Upper lobe of left lung (tissue), 6 donors: ENCODE measurements at regions not wholly inside any gene's neighbourhood (a gene's known extent, or its start where the extent isn't known, plus 50 kb on each side); places are given as distances from the start of the nearest gene placed in this dataset.

Experiments
- ATAC-seq, 2 donors: fragments of 200-7000 bp; cut with Tn5 transposase; one replicate each; pipeline ENCODE4 v1.9.1; 2022; ENCODE audit warnings: mild to moderate bottlenecking in 2 of 2, moderate library complexity in 2 of 2; ENCODE audit not compliant: low FRiP score in 2 of 2
- DNase-seq, 2 donors: peaks; one replicate each; pipeline ENCODE4 v3.0.0-alpha.2; 2019 to 2020
- H3K27ac ChIP-seq, 4 donors: fragments of 200-600 bp; sonication (generic); one replicate each; pipeline ENCODE4 v1.5.1; 2016 to 2019
- H3K27me3 ChIP-seq, 4 donors: fragments of 200-600 bp; sonication (generic); one replicate each; pipeline ENCODE4 v1.5.1; 2017 to 2019
- H3K36me3 ChIP-seq, 4 donors: fragments of 200-600 bp; sonication (generic); one replicate each; pipeline ENCODE4 v1.5.1; 2016 to 2019
- H3K4me1 ChIP-seq, 4 donors: fragments of 200-600 bp; sonication (generic); one replicate each; pipeline ENCODE4 v1.5.1; 2018 to 2019
- H3K4me3 ChIP-seq, 4 donors: fragments of 200-600 bp; sonication (generic); one replicate each; pipeline ENCODE4 v1.5.1; 2017 to 2019; ENCODE audit warnings: mild to moderate bottlenecking in 2 of 4, moderate library complexity in 1 of 4
- H3K9me3 ChIP-seq, 4 donors: fragments of 200-600 bp; sonication (generic); one replicate each; pipeline ENCODE4 v1.5.1; 2018 to 2019
- EP300 ChIP-seq, 4 donors: sonication (generic); formaldehyde crosslinking; IDR thresholded peaks; one replicate each; pipeline ENCODE4 v1.5.1; 2017; ENCODE audit warnings: antibody characterized with exemption in 4 of 4, control low read depth in 2 of 4
- POLR2A ChIP-seq, 4 donors: fragments of 450-650 bp; IDR thresholded peaks; one replicate each; pipeline ENCODE4 v1.5.1; 2016 to 2017; ENCODE audit warnings: antibody characterized with exemption in 4 of 4, mild to moderate bottlenecking in 2 of 4
- POLR2AphosphoS5 ChIP-seq, 2 donors: sonication (generic); formaldehyde crosslinking; IDR thresholded peaks; one replicate each; pipeline ENCODE4 v1.5.1; 2017; ENCODE audit warnings: antibody characterized with exemption in 2 of 2
- WGBS, 2 donors: methylation state at CpG; one replicate each; pipeline ENCODE4 v1.1.5; 2017 to 2018; 5-methylcytosine and 5-hydroxymethylcytosine counted together
- TF ChIP-seq, protein P1 (sequence below), 6 experiments: fragments of 450-650 bp in 4 of 6; fragments of 200-600 bp in 2 of 6; sonication (generic) in 2 of 6; IDR thresholded peaks; one replicate each; pipeline ENCODE4 v1.5.1; 2016 to 2019; ENCODE audit warnings: antibody characterized with exemption in 6 of 6
- donor health status: DM: no; HTN: no; CAD: no; lungs with moderate emphysema.
- donor health status: DM: no; HTN: yes; CAD: no; lungs with severe emphysema.

DNA sequence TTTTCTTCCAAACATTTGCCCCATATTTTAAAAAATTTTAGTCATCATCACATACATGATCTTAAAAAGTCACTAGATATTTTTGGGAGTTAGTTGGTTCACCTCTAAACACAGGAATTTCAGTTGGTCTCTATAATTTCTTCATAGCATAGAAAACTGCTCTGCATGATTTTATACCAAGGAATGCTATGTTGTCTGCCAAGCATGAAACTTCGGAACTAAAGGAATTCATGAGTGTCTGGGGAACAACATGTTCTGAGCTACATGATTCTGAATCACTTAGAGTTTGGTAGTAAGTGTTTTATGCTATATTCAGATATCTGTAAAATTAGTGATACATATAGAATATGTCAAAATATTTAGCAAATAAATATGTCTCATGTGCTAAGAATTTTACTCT, 957.8 kb downstream of the GATA3 start:
- Histone ChIP-seq H3K4me3 (no peak overlapping the region), H3K4me1 (no peaks in the 10 kb centered on the region), H3K27ac (no peak overlapping the region), H3K27me3 (no peaks in the 10 kb centered on the region), H3K9me3 (no peaks in the 10 kb centered on the region), H3K36me3 (no peaks in the 10 kb centered on the region)
- ATAC-seq: no peak
- 51 to 62% methylated on average over 1 of the region's 1 CpG for WGBS, 2 donors
- no peak for TF ChIP-seq EP300 (IDR thresholded peaks at IDR 0.05)
- TF ChIP-seq POLR2A (IDR thresholded peaks at IDR 0.05): no peak
- TF ChIP-seq, protein P1, sequence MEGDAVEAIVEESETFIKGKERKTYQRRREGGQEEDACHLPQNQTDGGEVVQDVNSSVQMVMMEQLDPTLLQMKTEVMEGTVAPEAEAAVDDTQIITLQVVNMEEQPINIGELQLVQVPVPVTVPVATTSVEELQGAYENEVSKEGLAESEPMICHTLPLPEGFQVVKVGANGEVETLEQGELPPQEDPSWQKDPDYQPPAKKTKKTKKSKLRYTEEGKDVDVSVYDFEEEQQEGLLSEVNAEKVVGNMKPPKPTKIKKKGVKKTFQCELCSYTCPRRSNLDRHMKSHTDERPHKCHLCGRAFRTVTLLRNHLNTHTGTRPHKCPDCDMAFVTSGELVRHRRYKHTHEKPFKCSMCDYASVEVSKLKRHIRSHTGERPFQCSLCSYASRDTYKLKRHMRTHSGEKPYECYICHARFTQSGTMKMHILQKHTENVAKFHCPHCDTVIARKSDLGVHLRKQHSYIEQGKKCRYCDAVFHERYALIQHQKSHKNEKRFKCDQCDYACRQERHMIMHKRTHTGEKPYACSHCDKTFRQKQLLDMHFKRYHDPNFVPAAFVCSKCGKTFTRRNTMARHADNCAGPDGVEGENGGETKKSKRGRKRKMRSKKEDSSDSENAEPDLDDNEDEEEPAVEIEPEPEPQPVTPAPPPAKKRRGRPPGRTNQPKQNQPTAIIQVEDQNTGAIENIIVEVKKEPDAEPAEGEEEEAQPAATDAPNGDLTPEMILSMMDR (IDR thresholded peaks at IDR 0.05): no peak
- no peak for TF ChIP-seq POLR2AphosphoS5 (IDR thresholded peaks at IDR 0.05)
- DNase-seq: no peak

DNA sequence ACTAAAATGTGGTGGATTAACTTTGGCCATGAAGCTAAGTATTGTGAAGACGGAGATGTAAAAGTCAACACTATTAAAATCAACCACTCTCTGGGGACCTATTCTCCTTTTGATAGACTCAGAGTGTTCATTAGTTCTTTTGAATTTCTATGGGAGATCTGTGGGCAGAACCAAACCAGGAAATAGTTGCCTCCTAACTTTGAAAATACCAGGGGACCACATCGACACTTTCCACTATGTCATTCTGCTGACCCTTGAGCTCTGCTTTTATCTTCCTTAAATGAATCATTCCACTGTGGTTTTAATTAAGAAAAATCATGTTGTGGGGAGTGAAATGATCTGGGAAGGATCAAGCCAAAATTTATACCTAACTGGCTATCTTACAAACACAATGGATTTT, 960.5 kb downstream of the GATA3 start:
- H3K9me3 ChIP-seq: no peaks in the 10 kb centered on the region
- no peaks in the 10 kb centered on the region for H3K36me3 ChIP-seq
- ATAC-seq (no peak), DNase-seq (no peak)
- H3K27ac ChIP-seq: no peak overlapping the region
- no peaks in the 10 kb centered on the region for H3K4me1 ChIP-seq
- WGBS, 2 donors: 82 to 89% methylated on average over 2 of the region's 2 CpGs
- H3K4me3 ChIP-seq: no peak overlapping the region
- TF ChIP-seq EP300 (IDR thresholded peaks at IDR 0.05) (no peak), POLR2A (IDR thresholded peaks at IDR 0.05) (no peak), POLR2AphosphoS5 (IDR thresholded peaks at IDR 0.05) (no peak)
- TF ChIP-seq, protein P1 (IDR thresholded peaks at IDR 0.05): no peak
- no peaks in the 10 kb centered on the region for H3K27me3 ChIP-seq

DNA sequence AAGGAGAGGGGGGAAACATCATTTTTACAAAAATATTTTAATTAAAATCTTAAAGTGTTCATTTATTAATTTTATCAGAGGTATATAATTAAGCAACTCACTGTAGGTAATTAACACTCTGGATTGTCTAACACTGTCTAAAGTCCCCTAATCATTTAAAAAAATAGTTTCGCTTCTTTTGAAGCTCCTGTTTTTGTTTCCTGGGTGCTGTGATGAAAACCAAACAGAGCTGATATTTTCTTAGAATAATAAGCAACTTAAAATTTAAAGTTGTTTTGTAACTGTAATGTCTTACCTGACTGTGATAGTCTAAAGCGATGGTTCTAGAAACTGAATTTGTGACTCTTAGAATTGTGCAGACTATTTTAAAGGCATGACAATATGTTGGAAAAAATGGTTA, 961.0 kb downstream of the GATA3 start:
- WGBS, 2 donors: 93 to 94% methylated on average over 2 of the region's 2 CpGs
- H3K36me3 ChIP-seq: no peaks in the 10 kb centered on the region
- no peaks in the 10 kb centered on the region for H3K4me1 ChIP-seq
- no peak overlapping the region for H3K4me3 ChIP-seq
- H3K27me3 ChIP-seq: no peaks in the 10 kb centered on the region
- no peak overlapping the region for H3K27ac ChIP-seq
- no peak for ATAC-seq
- no peak for DNase-seq
- TF ChIP-seq, protein P1 (IDR thresholded peaks at IDR 0.05): no peak
- TF ChIP-seq EP300 (IDR thresholded peaks at IDR 0.05): no peak
- TF ChIP-seq POLR2A (IDR thresholded peaks at IDR 0.05): no peak
- TF ChIP-seq POLR2AphosphoS5 (IDR thresholded peaks at IDR 0.05): no peak
- H3K9me3 ChIP-seq: no peaks in the 10 kb centered on the region

DNA sequence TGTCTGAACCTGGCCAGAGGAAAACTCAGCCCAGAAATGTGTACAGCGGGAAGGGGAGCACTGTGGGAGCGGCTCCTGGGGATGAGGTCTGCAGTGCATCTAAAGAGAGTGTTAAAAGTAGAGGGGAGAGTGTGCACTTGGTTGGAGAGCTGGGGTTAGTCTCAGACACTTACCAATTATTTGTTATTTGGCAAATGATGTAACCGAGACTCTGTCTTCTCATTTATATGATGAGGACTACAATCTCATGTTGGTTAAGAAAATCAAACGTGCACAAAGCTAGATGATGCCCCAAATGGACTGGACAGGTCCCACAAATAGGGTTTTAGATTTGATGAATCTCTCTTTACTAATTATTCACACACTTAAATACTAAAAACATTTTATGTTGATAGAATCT, 962.4 kb downstream of the GATA3 start:
- H3K9me3 ChIP-seq: no peaks in the 10 kb centered on the region
- no peak overlapping the region for H3K4me3 ChIP-seq
- DNase-seq (no peak), ATAC-seq (no peak)
- no peaks in the 10 kb centered on the region for H3K4me1 ChIP-seq
- no peaks in the 10 kb centered on the region for H3K36me3 ChIP-seq
- TF ChIP-seq POLR2AphosphoS5 (IDR thresholded peaks at IDR 0.05) (no peak), POLR2A (IDR thresholded peaks at IDR 0.05) (no peak)
- TF ChIP-seq, protein P1 (IDR thresholded peaks at IDR 0.05): no peak
- no peak overlapping the region for H3K27ac ChIP-seq
- no peaks in the 10 kb centered on the region for H3K27me3 ChIP-seq
- 85 to 91% methylated on average over 4 of the region's 4 CpGs for WGBS, 2 donors
